Vagina (tissue), 2 donors: ENCODE measurements at regions not wholly inside any gene's neighbourhood (a gene's known extent, or its start where the extent isn't known, plus 50 kb on each side); places are given as distances from the start of the nearest gene placed in this dataset.

ENCODE experiments used
- DNase-seq, 2 donors: peaks; one replicate each; pipeline ENCODE4 v3.0.0-alpha.2; 2017; ENCODE audit errors: extremely low spot score in 2 of 2
- H3K27ac ChIP-seq: fragments of 200-600 bp; sonication (generic); one replicate; pipeline ENCODE4 v1.5.1; 2019
- H3K27me3 ChIP-seq: fragments of 200-600 bp; sonication (generic); one replicate; pipeline ENCODE4 v1.5.1; 2019
- H3K36me3 ChIP-seq, 2 donors: fragments of 200-600 bp; sonication (generic); one replicate each; pipeline ENCODE4 v1.5.1; 2017 to 2019
- H3K4me1 ChIP-seq: fragments of 200-600 bp; sonication (generic); one replicate; pipeline ENCODE4 v1.5.1; 2019
- H3K4me3 ChIP-seq, 2 donors: fragments of 200-600 bp; sonication (generic); 1 replicate in 1 of 2; 2 replicates in 1 of 2; pipeline ENCODE4 v1.5.1; 2016 to 2019
- H3K9me3 ChIP-seq: fragments of 200-600 bp; sonication (generic); one replicate; pipeline ENCODE4 v1.5.1; 2019
- POLR2A ChIP-seq, 2 donors: fragments of 450-650 bp; IDR thresholded peaks; one replicate each; pipeline ENCODE4 v1.6.1; 2017; ENCODE audit warnings: antibody characterized with exemption in 2 of 2, mild to moderate bottlenecking in 2 of 2, moderate library complexity in 2 of 2
- POLR2AphosphoS5 ChIP-seq, 2 donors: sonication (generic); formaldehyde crosslinking; IDR thresholded peaks; one replicate each; pipeline ENCODE4 v1.9.0; 2017; ENCODE audit warnings: antibody characterized with exemption in 2 of 2, mild to moderate bottlenecking in 2 of 2, low read depth in 1 of 2; ENCODE audit not compliant: insufficient read depth in 1 of 2
- intact Hi-C: fragments of 100-400 bp; cut with DNase I; formaldehyde crosslinking; loops from one replicate; pipeline ENCODE4 v1.15.1; 2023
- TF ChIP-seq, protein P1 (sequence below), 3 experiments: fragments of 450-650 bp in 2 of 3; fragments of 200-600 bp in 1 of 3; sonication (generic) in 1 of 3; IDR thresholded peaks; one replicate each; pipeline ENCODE4 v1.5.1; 2017 to 2019; ENCODE audit warnings: antibody characterized with exemption in 3 of 3, mild to moderate bottlenecking in 2 of 3, moderate library complexity in 2 of 3

DNA sequence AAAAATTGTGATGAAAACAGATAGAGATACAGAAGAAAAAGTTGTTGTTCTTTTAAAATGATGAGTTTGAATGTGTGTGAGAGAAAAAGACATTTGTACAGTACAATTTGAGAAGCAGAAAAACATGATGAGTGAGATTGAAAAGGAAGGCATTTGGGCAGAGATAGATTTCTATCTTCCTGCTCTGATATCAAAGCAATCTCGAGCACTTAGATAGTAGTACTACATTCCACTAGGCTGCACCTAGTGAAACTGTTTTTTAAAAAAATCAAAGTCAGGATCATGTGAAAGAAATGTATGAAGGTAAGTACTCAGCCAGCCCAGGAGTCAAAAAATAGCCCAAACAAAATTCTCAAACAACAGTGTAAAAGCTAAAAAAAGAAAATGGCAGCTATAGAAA, 104.1 kb upstream of the UBE2E2 start:
- no peak overlapping the region for H3K4me3 ChIP-seq
- no peaks in the 10 kb centered on the region for H3K9me3 ChIP-seq
- TF ChIP-seq, protein P1, sequence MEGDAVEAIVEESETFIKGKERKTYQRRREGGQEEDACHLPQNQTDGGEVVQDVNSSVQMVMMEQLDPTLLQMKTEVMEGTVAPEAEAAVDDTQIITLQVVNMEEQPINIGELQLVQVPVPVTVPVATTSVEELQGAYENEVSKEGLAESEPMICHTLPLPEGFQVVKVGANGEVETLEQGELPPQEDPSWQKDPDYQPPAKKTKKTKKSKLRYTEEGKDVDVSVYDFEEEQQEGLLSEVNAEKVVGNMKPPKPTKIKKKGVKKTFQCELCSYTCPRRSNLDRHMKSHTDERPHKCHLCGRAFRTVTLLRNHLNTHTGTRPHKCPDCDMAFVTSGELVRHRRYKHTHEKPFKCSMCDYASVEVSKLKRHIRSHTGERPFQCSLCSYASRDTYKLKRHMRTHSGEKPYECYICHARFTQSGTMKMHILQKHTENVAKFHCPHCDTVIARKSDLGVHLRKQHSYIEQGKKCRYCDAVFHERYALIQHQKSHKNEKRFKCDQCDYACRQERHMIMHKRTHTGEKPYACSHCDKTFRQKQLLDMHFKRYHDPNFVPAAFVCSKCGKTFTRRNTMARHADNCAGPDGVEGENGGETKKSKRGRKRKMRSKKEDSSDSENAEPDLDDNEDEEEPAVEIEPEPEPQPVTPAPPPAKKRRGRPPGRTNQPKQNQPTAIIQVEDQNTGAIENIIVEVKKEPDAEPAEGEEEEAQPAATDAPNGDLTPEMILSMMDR (IDR thresholded peaks at IDR 0.05): no peak
- TF ChIP-seq POLR2A (IDR thresholded peaks at IDR 0.05) (no peak), POLR2AphosphoS5 (IDR thresholded peaks at IDR 0.05; ENCODE audit: insufficient read depth in 1 of 2, low read depth in 1 of 2) (no peak)
- intact Hi-C loops: no loop called here
- H3K27me3 ChIP-seq: no peaks in the 10 kb centered on the region
- no peak for DNase-seq
- H3K27ac ChIP-seq: no peak overlapping the region
- H3K4me1 ChIP-seq: no peaks in the 10 kb centered on the region
- no peaks in the 10 kb centered on the region for H3K36me3 ChIP-seq

DNA sequence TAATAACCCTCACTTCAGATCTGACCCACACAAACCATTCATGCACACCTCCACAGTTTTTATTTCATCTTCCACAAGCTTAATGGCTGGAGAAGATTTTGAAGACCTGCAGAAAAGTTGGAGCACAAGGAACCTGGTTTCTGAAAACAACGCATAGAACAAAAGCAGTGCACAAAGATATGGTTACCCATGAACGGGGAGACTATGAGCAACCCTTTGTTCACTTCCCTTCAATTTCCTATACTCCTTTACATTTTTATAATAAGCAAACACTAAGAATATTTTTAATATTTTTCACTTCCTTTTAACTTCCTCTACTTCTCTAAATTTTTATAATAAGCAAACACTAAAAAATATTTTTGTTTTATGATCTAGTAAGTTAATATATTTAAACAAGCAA, 103.5 kb upstream of the UBE2E2 start:
- no peak for TF ChIP-seq POLR2A (IDR thresholded peaks at IDR 0.05)
- TF ChIP-seq, protein P1 (IDR thresholded peaks at IDR 0.05): no peak
- no peak for TF ChIP-seq POLR2AphosphoS5 (IDR thresholded peaks at IDR 0.05; ENCODE audit: insufficient read depth in 1 of 2, low read depth in 1 of 2)
- no peak for DNase-seq
- H3K36me3 ChIP-seq: no peaks in the 10 kb centered on the region
- no peaks in the 10 kb centered on the region for H3K27me3 ChIP-seq
- H3K9me3 ChIP-seq: no peaks in the 10 kb centered on the region
- no peaks in the 10 kb centered on the region for H3K4me1 ChIP-seq
- intact Hi-C loops: loop anchor here (5.0 kb wide), 1 partner anchor 82 kb away; no protein-coding TSS in a partner anchor
- no peak overlapping the region for H3K27ac ChIP-seq
- no peak overlapping the region for H3K4me3 ChIP-seq

DNA sequence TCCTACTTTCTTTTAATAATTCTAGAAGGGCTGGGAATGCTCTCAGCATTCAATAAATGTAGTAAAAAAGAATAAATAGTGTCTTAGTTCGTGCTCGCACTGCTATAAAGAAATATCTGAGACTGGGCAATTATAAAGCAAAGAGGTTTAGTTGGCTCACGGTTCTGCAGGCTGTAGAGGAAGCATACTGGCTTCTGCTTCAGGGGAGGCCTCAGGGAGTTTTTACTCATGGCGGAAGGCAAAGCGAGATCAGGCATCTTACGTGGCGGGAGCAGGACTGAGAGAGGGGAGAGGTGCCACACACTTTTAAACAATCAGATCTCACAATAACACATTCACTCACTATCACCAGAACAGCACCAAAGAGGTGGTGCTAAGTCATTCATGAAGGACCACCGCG, 103.0 kb upstream of the UBE2E2 start:
- no peaks in the 10 kb centered on the region for H3K36me3 ChIP-seq
- DNase-seq: no peak
- no peaks in the 10 kb centered on the region for H3K4me1 ChIP-seq
- no peak for TF ChIP-seq POLR2AphosphoS5 (IDR thresholded peaks at IDR 0.05; ENCODE audit: insufficient read depth in 1 of 2, low read depth in 1 of 2)
- TF ChIP-seq, protein P1 (IDR thresholded peaks at IDR 0.05): no peak
- no peak for TF ChIP-seq POLR2A (IDR thresholded peaks at IDR 0.05)
- H3K27ac ChIP-seq: no peak overlapping the region
- no peaks in the 10 kb centered on the region for H3K9me3 ChIP-seq
- H3K4me3 ChIP-seq: no peak overlapping the region
- intact Hi-C loops: loop anchor here (5.0 kb wide), 1 partner anchor 83 kb away; no protein-coding TSS in a partner anchor
- no peaks in the 10 kb centered on the region for H3K27me3 ChIP-seq

DNA sequence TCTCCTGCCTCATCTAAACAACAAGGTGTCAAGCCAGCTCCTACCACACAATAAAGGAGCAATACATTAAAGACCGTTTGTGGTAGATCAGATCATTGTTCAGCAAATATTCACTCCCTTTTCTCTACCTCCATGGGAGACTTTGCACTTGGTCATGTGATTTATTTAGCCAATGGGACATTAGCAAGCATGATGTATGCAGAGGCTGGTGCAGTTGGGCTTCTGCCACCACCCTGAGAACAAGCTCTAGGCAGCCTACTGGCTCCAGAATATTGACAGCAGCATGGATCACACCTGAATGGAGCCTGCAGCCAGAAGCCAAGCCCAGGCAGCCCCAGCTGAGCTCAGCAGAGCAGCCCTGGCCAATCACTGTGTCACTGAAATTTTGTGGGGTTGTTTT, 99.4 kb upstream of the UBE2E2 start:
- intact Hi-C loops: loop anchor here (5.0 kb wide), 1 partner anchor 86 kb away; no protein-coding TSS in a partner anchor
- TF ChIP-seq, protein P1 (IDR thresholded peaks at IDR 0.05): no peak
- TF ChIP-seq POLR2AphosphoS5 (IDR thresholded peaks at IDR 0.05; ENCODE audit: insufficient read depth in 1 of 2, low read depth in 1 of 2): no peak
- TF ChIP-seq POLR2A (IDR thresholded peaks at IDR 0.05): no peak
- no peaks in the 10 kb centered on the region for H3K36me3 ChIP-seq
- H3K4me1 ChIP-seq: no peaks in the 10 kb centered on the region
- DNase-seq: no peak
- H3K4me3 ChIP-seq: no peak overlapping the region
- H3K27me3 ChIP-seq: no peaks in the 10 kb centered on the region
- no peak overlapping the region for H3K27ac ChIP-seq
- H3K9me3 ChIP-seq: no peaks in the 10 kb centered on the region

DNA sequence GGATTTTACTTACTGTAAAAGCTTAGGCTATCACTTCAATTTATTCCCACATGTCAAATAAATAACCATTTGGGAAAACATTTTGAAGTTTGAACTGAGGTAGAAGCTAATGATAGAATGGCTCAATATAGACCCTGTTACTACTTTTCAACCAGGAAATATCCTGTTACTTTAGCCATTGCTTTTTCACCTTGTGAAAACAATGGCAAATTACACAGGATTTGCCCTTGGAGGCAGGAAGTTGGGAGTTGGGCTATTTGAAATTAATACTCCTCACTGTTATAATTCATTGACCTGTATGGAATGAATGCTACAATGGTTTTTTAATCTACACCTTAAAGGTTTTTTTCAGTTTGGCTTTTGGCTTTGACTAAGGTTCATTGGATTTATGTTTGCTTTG, 98.1 kb upstream of the UBE2E2 start:
- no peaks in the 10 kb centered on the region for H3K4me1 ChIP-seq
- intact Hi-C loops: no loop called here
- H3K4me3 ChIP-seq: no peak overlapping the region
- no peak overlapping the region for H3K27ac ChIP-seq
- H3K9me3 ChIP-seq: no peaks in the 10 kb centered on the region
- DNase-seq: no peak
- no peak for TF ChIP-seq POLR2A (IDR thresholded peaks at IDR 0.05)
- TF ChIP-seq, protein P1 (IDR thresholded peaks at IDR 0.05): no peak
- TF ChIP-seq POLR2AphosphoS5 (IDR thresholded peaks at IDR 0.05; ENCODE audit: insufficient read depth in 1 of 2, low read depth in 1 of 2): no peak
- H3K27me3 ChIP-seq: no peaks in the 10 kb centered on the region
- H3K36me3 ChIP-seq: no peaks in the 10 kb centered on the region
